ENCODE measurements at regions not wholly inside any gene's neighbourhood (a gene's known extent, or its start where the extent isn't known, plus 50 kb on each side); places are given as distances from the start of the nearest gene placed in this dataset.

GRCh38 chr12:19940267-19940666 is 428.1 kb upstream of the PDE3A start:
- intact Hi-C loops (cut with DNase I) = no loop called here
- H3K36me3 ChIP-seq = no peaks in the 10 kb centered on the region
- TF ChIP-seq, protein P1, sequence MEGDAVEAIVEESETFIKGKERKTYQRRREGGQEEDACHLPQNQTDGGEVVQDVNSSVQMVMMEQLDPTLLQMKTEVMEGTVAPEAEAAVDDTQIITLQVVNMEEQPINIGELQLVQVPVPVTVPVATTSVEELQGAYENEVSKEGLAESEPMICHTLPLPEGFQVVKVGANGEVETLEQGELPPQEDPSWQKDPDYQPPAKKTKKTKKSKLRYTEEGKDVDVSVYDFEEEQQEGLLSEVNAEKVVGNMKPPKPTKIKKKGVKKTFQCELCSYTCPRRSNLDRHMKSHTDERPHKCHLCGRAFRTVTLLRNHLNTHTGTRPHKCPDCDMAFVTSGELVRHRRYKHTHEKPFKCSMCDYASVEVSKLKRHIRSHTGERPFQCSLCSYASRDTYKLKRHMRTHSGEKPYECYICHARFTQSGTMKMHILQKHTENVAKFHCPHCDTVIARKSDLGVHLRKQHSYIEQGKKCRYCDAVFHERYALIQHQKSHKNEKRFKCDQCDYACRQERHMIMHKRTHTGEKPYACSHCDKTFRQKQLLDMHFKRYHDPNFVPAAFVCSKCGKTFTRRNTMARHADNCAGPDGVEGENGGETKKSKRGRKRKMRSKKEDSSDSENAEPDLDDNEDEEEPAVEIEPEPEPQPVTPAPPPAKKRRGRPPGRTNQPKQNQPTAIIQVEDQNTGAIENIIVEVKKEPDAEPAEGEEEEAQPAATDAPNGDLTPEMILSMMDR (IDR thresholded peaks at IDR 0.05) = no peak
- TF ChIP-seq POLR2A (IDR thresholded peaks at IDR 0.05) = no peak
- no peak overlapping the region for H3K4me3 ChIP-seq
- H3K4me1 ChIP-seq = no peaks in the 10 kb centered on the region
- WGBS, 2 donors = 72 to 80% methylated on average over 4 of the region's 4 CpGs
- no peaks in the 10 kb centered on the region for H3K9me3 ChIP-seq
- H3K27me3 ChIP-seq = no peaks in the 10 kb centered on the region
- DNase-seq = no peak
- H3K27ac ChIP-seq = no peak overlapping the region

- DNase-seq = no peak
- Histone ChIP-seq H3K36me3 (no peaks in the 10 kb centered on the region), H3K27ac (no peak overlapping the region), H3K27me3 (no peaks in the 10 kb centered on the region), H3K4me1 (no peaks in the 10 kb centered on the region), H3K4me3 (no peak overlapping the region), H3K9me3 (no peaks in the 10 kb centered on the region)
- 95 to 96% methylated on average over 20 to 21 of the region's 26 CpGs for WGBS, 2 donors
- TF ChIP-seq POLR2A (IDR thresholded peaks at IDR 0.05) = no peak
- intact Hi-C loops (cut with DNase I) = no loop called here
Measured at GRCh38 chr12:19941096-19941495, 427.2 kb upstream of the PDE3A start.

GRCh38 chr12:19945559-19946435 is 422.5 kb upstream of the PDE3A start:
- no peaks in the 10 kb centered on the region for H3K27me3 ChIP-seq
- H3K9me3 ChIP-seq = no peaks in the 10 kb centered on the region
- no peaks in the 10 kb centered on the region for H3K36me3 ChIP-seq
- H3K4me1 ChIP-seq = no peaks in the 10 kb centered on the region
- no peak overlapping the region for H3K4me3 ChIP-seq
- WGBS, 2 donors = 74 to 76% methylated on average over 5 of the region's 5 CpGs
- DNase-seq = no peak
- intact Hi-C loops (cut with DNase I) = no loop called here
- no peak overlapping the region for H3K27ac ChIP-seq
- no peak for TF ChIP-seq POLR2A (IDR thresholded peaks at IDR 0.05)
- TF ChIP-seq, protein P1 (IDR thresholded peaks at IDR 0.05) = no peak

DNA sequence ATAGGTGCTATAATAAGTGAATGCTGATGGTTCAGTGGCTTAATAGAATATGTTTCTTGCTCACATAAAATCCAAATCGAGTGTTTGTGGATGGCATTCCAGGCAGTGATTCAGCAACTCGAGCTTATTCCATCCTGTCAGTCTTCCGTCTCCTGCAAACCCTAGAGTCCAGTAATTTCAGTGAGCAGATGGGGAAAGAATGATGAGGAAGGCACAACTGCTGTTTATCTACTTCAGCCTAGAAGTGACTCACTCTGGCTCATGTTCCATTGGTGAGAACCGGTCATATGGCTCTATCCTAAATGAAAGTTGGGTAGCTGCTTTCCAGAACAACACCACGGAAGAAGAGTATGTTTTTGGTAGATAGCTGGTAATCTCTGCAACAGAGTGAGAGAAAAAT is 421.8 kb upstream of the PDE3A start:
- intact Hi-C loops (cut with DNase I) = no loop called here
- Histone ChIP-seq H3K27ac (no peak overlapping the region), H3K4me1 (no peaks in the 10 kb centered on the region), H3K9me3 (no peaks in the 10 kb centered on the region), H3K4me3 (no peak overlapping the region), H3K36me3 (no peaks in the 10 kb centered on the region), H3K27me3 (no peaks in the 10 kb centered on the region)
- TF ChIP-seq POLR2A (IDR thresholded peaks at IDR 0.05) = no peak
- TF ChIP-seq, protein P1 (IDR thresholded peaks at IDR 0.05) = no peak
- 62 to 72% methylated on average over 5 of the region's 5 CpGs for WGBS, 2 donors
- no peak for DNase-seq

GRCh38 chr12:19947344-19947743 is 421.0 kb upstream of the PDE3A start:
- Histone ChIP-seq H3K27ac (no peak overlapping the region), H3K4me3 (no peak overlapping the region), H3K9me3 (no peaks in the 10 kb centered on the region), H3K36me3 (no peaks in the 10 kb centered on the region), H3K4me1 (no peaks in the 10 kb centered on the region), H3K27me3 (no peaks in the 10 kb centered on the region)
- no peak for DNase-seq
- WGBS, 2 donors = 69 to 79% methylated on average over 3 of the region's 3 CpGs
- intact Hi-C loops (cut with DNase I) = no loop called here
- no peak for TF ChIP-seq POLR2A (IDR thresholded peaks at IDR 0.05)
- TF ChIP-seq, protein P1 (IDR thresholded peaks at IDR 0.05) = no peak
